ENCODE measurements at regions not wholly inside any gene's neighbourhood (a gene's known extent, or its start where the extent isn't known, plus 50 kb on each side); places are given as distances from the start of the nearest gene placed in this dataset.

GRCh38 chr2:76314271-76315020 lies 603.7 kb upstream of the GCFC2 start:
- TF ChIP-seq CTCF (IDR thresholded peaks at IDR 0.05) (no peak), POLR2A (IDR thresholded peaks at IDR 0.05) (no peak)
